Hepatocyte (in vitro differentiated cells): ENCODE measurements at regions not wholly inside any gene's neighbourhood (a gene's known extent, or its start where the extent isn't known, plus 50 kb on each side); places are given as distances from the start of the nearest gene placed in this dataset.

ENCODE experiments used
- DNase-seq: peaks from one replicate; pipeline ENCODE4 v3.0.0-alpha.2; 2016; ENCODE audit warnings: low spot score
- H2AFZ ChIP-seq: fragments of 200-600 bp; sonication (generic); 2 replicates; pipeline ENCODE4 v1.6.0; 2016; ENCODE audit warnings: antibody characterized with exemption, mild to moderate bottlenecking
- H3K27ac ChIP-seq: fragments of 200-600 bp; sonication (generic); 2 replicates; pipeline ENCODE4 v1.5.1; 2016; ENCODE audit warnings: mild to moderate bottlenecking
- H3K27me3 ChIP-seq: fragments of 200-600 bp; sonication (generic); 2 replicates; pipeline ENCODE4 v1.6.1; 2016
- H3K36me3 ChIP-seq: fragments of 200-600 bp; sonication (generic); replicated peaks from 2 replicates; pipeline ENCODE4 v1.5.1; 2016; ENCODE audit warnings: low read depth; ENCODE audit not compliant: insufficient read depth
- H3K4me1 ChIP-seq: fragments of 200-600 bp; sonication (generic); 2 replicates; pipeline ENCODE4 v1.5.1; 2016; ENCODE audit warnings: mild to moderate bottlenecking, moderate library complexity; ENCODE audit not compliant: insufficient read depth
- H3K4me2 ChIP-seq: fragments of 200-600 bp; sonication (generic); 2 replicates; pipeline ENCODE4 v1.6.0; 2016
- H3K4me3 ChIP-seq: fragments of 200-600 bp; sonication (generic); 2 replicates; pipeline ENCODE4 v1.5.1; 2016; ENCODE audit warnings: mild to moderate bottlenecking
- H3K79me2 ChIP-seq: fragments of 200-600 bp; sonication (generic); 2 replicates; pipeline ENCODE4 v1.6.0; 2017; ENCODE audit warnings: mild to moderate bottlenecking
- H3K9me2 ChIP-seq: fragments of 200-600 bp; sonication (generic); replicated peaks from 2 replicates; pipeline ENCODE4 v1.6.0; 2017; ENCODE audit warnings: mild to moderate bottlenecking; ENCODE audit not compliant: insufficient read depth
- H3K9me3 ChIP-seq: fragments of 200-600 bp; sonication (generic); 2 replicates; pipeline ENCODE4 v1.5.1; 2016; ENCODE audit warnings: low read depth, mild to moderate bottlenecking
- H4K20me1 ChIP-seq: fragments of 200-600 bp; sonication (generic); 2 replicates; pipeline ENCODE4 v1.6.0; 2016; ENCODE audit warnings: mild to moderate bottlenecking; ENCODE audit not compliant: insufficient read depth, poor library complexity, severe bottlenecking
- EZH2 ChIP-seq: fragments of 200-600 bp; sonication (generic); IDR thresholded peaks from 2 replicates; pipeline ENCODE4 v1.6.1; 2016; ENCODE audit warnings: antibody characterized with exemption, mild to moderate bottlenecking, borderline replicate concordance
- EZH2phosphoT487 ChIP-seq: fragments of 200-600 bp; sonication (generic); IDR thresholded peaks from one replicate; pipeline ENCODE4 v1.6.1; 2018; ENCODE audit warnings: antibody characterized with exemption, mild to moderate bottlenecking, low read depth, moderate library complexity; ENCODE audit not compliant: unreplicated experiment, severe bottlenecking
- WGBS: methylation state at CpG from one replicate; pipeline ENCODE4 v1.1.6; 2016; ENCODE audit warnings: low lambda C conversion rate; ENCODE audit errors: missing lambda C conversion rate; 5-methylcytosine and 5-hydroxymethylcytosine counted together
- TF ChIP-seq, protein P1 (sequence below): fragments of 200-600 bp; sonication (generic); IDR thresholded peaks from 2 replicates; pipeline ENCODE4 v1.5.1; 2016; ENCODE audit warnings: antibody characterized with exemption, mild to moderate bottlenecking; ENCODE audit not compliant: poor library complexity

DNA sequence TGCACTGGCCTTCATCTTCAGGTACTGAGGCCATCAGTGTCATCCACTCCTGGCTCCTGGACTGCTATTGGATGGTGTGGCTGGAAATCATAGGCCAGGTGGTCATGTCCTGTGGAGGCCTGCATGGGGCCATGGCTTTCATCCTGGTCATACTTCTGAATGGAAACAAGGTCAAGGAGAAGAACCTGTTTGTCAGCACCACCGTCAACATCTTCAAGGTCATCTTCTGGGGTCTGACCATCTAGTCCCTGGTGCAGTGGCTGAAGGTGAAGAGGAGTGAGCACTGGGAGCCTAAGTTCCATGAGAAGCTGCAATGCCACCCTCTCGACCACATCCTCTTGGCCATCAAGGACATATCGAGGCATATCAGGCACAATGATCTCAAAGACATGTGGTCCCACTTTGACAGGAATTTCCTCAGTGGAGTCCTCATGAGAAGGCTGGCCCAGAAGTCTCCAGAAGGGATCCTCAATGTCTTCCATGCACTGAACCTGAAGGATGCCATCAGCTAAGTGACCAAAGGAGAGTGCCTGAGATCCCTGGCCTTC is 120.0 kb upstream of the SERPIND1 start:
- Histone ChIP-seq H2AFZ (no peak overlapping the region), H3K79me2 (no peaks in the 10 kb centered on the region), H3K4me1 (no peaks in the 10 kb centered on the region), H3K36me3 (no peaks in the 10 kb centered on the region), H3K27ac (no peak overlapping the region), H3K9me3 (no peaks in the 10 kb centered on the region), H3K27me3 (peaks cover under 1% of the 10 kb centered on the region), H4K20me1 (no peaks in the 10 kb centered on the region), H3K9me2 (no peaks in the 10 kb centered on the region), H3K4me2 (no peak overlapping the region), H3K4me3 (no peak overlapping the region)
- no peak for DNase-seq
- TF ChIP-seq EZH2 (no peak), EZH2phosphoT487 (no peak)
- TF ChIP-seq, protein P1, sequence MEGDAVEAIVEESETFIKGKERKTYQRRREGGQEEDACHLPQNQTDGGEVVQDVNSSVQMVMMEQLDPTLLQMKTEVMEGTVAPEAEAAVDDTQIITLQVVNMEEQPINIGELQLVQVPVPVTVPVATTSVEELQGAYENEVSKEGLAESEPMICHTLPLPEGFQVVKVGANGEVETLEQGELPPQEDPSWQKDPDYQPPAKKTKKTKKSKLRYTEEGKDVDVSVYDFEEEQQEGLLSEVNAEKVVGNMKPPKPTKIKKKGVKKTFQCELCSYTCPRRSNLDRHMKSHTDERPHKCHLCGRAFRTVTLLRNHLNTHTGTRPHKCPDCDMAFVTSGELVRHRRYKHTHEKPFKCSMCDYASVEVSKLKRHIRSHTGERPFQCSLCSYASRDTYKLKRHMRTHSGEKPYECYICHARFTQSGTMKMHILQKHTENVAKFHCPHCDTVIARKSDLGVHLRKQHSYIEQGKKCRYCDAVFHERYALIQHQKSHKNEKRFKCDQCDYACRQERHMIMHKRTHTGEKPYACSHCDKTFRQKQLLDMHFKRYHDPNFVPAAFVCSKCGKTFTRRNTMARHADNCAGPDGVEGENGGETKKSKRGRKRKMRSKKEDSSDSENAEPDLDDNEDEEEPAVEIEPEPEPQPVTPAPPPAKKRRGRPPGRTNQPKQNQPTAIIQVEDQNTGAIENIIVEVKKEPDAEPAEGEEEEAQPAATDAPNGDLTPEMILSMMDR, result no peak
- whole genome bisulfite sequencing, result 93% methylated on average over 3 of the region's 3 CpGs

DNA sequence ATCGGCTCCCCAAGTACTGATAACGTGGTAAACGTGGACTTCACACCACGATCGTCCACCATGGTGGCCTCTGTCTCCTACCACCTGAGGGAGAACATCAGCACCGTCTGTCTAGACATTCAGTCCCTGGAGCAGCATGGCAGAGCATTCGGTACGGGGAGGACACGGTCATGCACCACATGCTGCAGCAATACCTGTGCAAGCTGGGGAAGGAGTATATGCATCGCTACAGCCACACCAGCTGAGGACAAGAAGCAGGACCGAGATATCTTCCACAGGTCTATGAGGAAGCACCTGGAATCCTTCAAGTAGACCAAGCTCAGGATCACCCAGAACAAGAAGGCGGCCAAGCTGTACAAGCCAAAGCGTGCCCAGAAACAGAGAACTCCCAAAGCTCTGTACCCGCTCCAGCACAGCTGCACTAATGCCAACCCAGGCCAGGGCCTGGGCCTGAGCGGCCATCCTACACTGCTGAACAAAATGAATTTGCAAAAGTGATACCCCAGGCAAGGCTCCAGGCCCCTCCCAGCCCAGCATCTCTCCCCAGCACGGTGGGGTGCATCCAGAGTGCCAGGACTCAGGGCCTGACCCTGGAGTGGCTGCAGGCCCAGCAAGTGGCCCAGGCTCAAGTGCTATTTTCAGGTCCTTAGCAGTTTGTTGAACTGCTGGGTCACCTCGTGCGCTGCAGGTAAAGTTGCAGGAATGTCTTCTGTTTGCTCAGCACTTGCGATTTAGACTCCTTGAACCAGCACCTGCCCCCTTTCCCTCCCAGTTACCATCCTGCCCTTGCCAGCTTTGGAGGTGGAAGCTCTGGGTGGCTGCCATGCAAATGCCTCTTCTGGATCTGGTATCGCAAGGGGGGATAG is 119.3 kb upstream of the SERPIND1 start:
- WGBS, result 91% methylated on average over 20 of the region's 20 CpGs
- DNase-seq, result no peak
- H4K20me1 ChIP-seq, result no peaks in the 10 kb centered on the region
- H3K9me2 ChIP-seq, result no peaks in the 10 kb centered on the region
- H3K79me2 ChIP-seq, result no peaks in the 10 kb centered on the region
- H3K36me3 ChIP-seq, result no peaks in the 10 kb centered on the region
- no peak overlapping the region for H2AFZ ChIP-seq
- H3K9me3 ChIP-seq, result no peaks in the 10 kb centered on the region
- no peak overlapping the region for H3K4me2 ChIP-seq
- no peak for TF ChIP-seq EZH2phosphoT487
- TF ChIP-seq EZH2, result no peak
- TF ChIP-seq, protein P1, result no peak
- no peak overlapping the region for H3K27ac ChIP-seq
- no peak overlapping the region for H3K4me3 ChIP-seq
- H3K4me1 ChIP-seq, result no peaks in the 10 kb centered on the region
- H3K27me3 ChIP-seq, result peaks cover 8% of the 10 kb centered on the region

DNA sequence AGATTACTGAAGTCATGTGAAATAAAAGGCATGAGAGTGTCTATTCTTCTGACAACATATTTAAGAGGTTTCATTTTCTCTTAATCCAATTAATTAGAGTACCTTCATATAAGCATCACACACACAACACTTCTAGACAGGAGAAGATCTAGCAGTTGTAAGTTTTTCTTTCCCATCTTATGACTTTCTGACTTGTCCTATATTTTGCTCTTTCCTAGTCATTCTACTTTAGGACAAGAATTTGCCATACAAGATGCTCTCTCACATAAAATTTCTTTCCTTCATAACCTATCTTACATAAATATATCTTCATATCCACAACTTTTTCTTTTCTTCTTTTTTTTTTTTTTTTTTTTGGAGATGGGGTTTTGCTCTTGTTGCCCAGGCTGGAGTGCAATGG is 118.3 kb upstream of the SERPIND1 start:
- H3K79me2 ChIP-seq, result no peaks in the 10 kb centered on the region
- H3K4me3 ChIP-seq, result no peak overlapping the region

DNA sequence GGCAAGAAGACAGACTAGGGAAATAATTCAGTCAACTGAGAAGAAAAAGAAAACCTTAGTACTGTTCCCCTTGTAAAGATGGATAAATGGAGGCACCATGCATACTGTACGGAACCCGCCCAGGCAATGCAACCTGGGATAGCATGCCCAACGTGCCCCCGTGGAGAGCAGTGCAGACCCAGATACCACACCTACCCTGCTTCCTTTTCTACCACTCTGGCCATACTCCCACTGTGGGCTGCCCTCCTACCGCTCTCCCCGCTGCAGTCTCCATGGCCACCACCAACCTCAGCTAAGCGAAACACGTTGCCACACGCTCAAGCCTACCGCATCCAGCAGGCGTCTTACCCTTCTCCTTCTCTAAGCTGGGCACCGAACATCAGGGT is 117.4 kb upstream of the SERPIND1 start:
- Histone ChIP-seq H3K4me2 (no peak overlapping the region), H4K20me1 (no peaks in the 10 kb centered on the region), H3K79me2 (no peaks in the 10 kb centered on the region), H3K36me3 (no peaks in the 10 kb centered on the region), H3K9me3 (no peaks in the 10 kb centered on the region), H2AFZ (no peak overlapping the region), H3K4me1 (no peaks in the 10 kb centered on the region), H3K9me2 (no peaks in the 10 kb centered on the region), H3K27me3 (peaks cover 10% of the 10 kb centered on the region), H3K4me3 (no peak overlapping the region), H3K27ac (no peak overlapping the region)
- no peak for DNase-seq
- no peak for TF ChIP-seq EZH2
- TF ChIP-seq, protein P1, result no peak
- TF ChIP-seq EZH2phosphoT487, result no peak
- 96% methylated on average over 12 of the region's 12 CpGs for WGBS

More for the DNA sequence above, 118.3 kb upstream of the SERPIND1 start:
- no peak overlapping the region for H3K4me2 ChIP-seq
- H3K27me3 ChIP-seq, result peaks cover 10% of the 10 kb centered on the region
- no peaks in the 10 kb centered on the region for H3K9me3 ChIP-seq
- TF ChIP-seq EZH2, result no peak
- H3K9me2 ChIP-seq, result no peaks in the 10 kb centered on the region
- no peak overlapping the region for H2AFZ ChIP-seq
- no peak overlapping the region for H3K27ac ChIP-seq
- DNase-seq, result no peak
- H4K20me1 ChIP-seq, result no peaks in the 10 kb centered on the region
- no peaks in the 10 kb centered on the region for H3K4me1 ChIP-seq
- H3K36me3 ChIP-seq, result no peaks in the 10 kb centered on the region
